ENCODE measurements at regions not wholly inside any gene's neighbourhood (a gene's known extent, or its start where the extent isn't known, plus 50 kb on each side); places are given as distances from the start of the nearest gene placed in this dataset.

- POLR2A ChIA-PET (ENCODE audit: partially characterized antibody) = no interaction called here
Observed at GRCh38 chr15:94057305-94057704, 174.1 kb upstream of the MCTP2 start.

More at GRCh38 chr15:94057305-94057704, 174.1 kb upstream of the MCTP2 start:
- H3K23ac ChIP-seq (ENCODE audit: insufficient read length) = no peak overlapping the region
- H3K79me1 ChIP-seq (ENCODE audit: low read depth, low read length) = no peaks in the 10 kb centered on the region
- no peak overlapping the region for H3K9ac ChIP-seq (replicated peaks in 1 of 4; ENCODE audit: extremely low read depth in 1 of 4, low read depth in 3 of 4, low read length in 3 of 4)
- 89% methylated on average over 1 of the region's 1 CpG; no CpG with 5 or more reads in 1 of the 2 experiments for WGBS, 2 experiments (ENCODE audit: extremely low coverage in 1 of 2, insufficient coverage in 1 of 2, insufficient read length in 1 of 2, insufficient replicate concordance in 2 of 2, low coverage in 1 of 2, low lambda C conversion rate in 2 of 2, missing lambda C conversion rate in 1 of 2)
- H4K20me1 ChIP-seq (replicated peaks in 1 of 2; ENCODE audit: control insufficient read depth in 1 of 2, insufficient read depth in 2 of 2, low read length in 2 of 2) = no peaks in the 10 kb centered on the region
- no peak overlapping the region for H2AFZ ChIP-seq (ENCODE audit: low read length)
- H3K27me3 ChIP-seq (replicated peaks in 1 of 4; ENCODE audit: control insufficient read depth in 3 of 4, extremely low read depth in 1 of 4, insufficient read depth in 3 of 4, low read length in 3 of 4) = no peaks in the 10 kb centered on the region
- H3K18ac ChIP-seq (ENCODE audit: extremely low read depth, low read length) = no peak overlapping the region
- CTCF ChIA-PET (ENCODE audit: partially characterized antibody) = no interaction called here
- H3K4me3 ChIP-seq (ENCODE audit: extremely low read depth in 1 of 4, insufficient read depth in 2 of 4, low read depth in 3 of 4, low read length in 4 of 4) = no peak overlapping the region
- H2BK20ac ChIP-seq (ENCODE audit: low read length) = no peak overlapping the region
- H4K91ac ChIP-seq (replicated peaks; ENCODE audit: insufficient read length, low read length) = no peak overlapping the region
- H3K4ac ChIP-seq (replicated peaks; ENCODE audit: insufficient read length, low read depth, low read length) = no peak overlapping the region
- no peaks in the 10 kb centered on the region for H3K36me3 ChIP-seq (ENCODE audit: control insufficient read depth in 2 of 4, insufficient read depth in 4 of 4, low read length in 3 of 4)
- H2BK5ac ChIP-seq (ENCODE audit: low read depth, low read length) = no peak overlapping the region
- H3K4me2 ChIP-seq (ENCODE audit: insufficient read depth in 1 of 2, low read depth in 2 of 2, low read length in 2 of 2) = no peak overlapping the region
- H4K5ac ChIP-seq (ENCODE audit: insufficient read length, low read depth, low read length) = no peak overlapping the region
- H2BK12ac ChIP-seq (ENCODE audit: low read depth, low read length) = no peak overlapping the region
- H2BK15ac ChIP-seq (ENCODE audit: low read length) = no peak overlapping the region
- H3K14ac ChIP-seq (ENCODE audit: insufficient read length) = no peak overlapping the region
- H3K9me3 ChIP-seq (ENCODE audit: insufficient read depth in 2 of 2, low read depth in 1 of 2, low read length in 1 of 2) = no peaks in the 10 kb centered on the region
- no peak overlapping the region for H2BK120ac ChIP-seq (replicated peaks; ENCODE audit: low read depth, low read length)
- H3K56ac ChIP-seq (replicated peaks; ENCODE audit: insufficient read length, low read depth, low read length) = no peak overlapping the region
- H4K8ac ChIP-seq (ENCODE audit: extremely low read depth, insufficient read depth, low read length) = no peak overlapping the region
- TF ChIP-seq RXRA (IDR thresholded peaks at IDR 0.05; ENCODE audit: insufficient read depth, low read depth, low read length) (no peak), HDAC6 (IDR thresholded peaks at IDR 0.05; ENCODE audit: low read depth, low read length) (no peak), RBBP5 (IDR thresholded peaks at IDR 0.05; ENCODE audit: borderline replicate concordance, low read depth, low read length) (no peak), SP4 (IDR thresholded peaks at IDR 0.05; ENCODE audit: low read length) (no peak), EP300 (IDR thresholded peaks at IDR 0.05; ENCODE audit: borderline replicate concordance in 1 of 2, low read depth in 2 of 2, low read length in 2 of 2) (no peak), SIX5 (IDR thresholded peaks at IDR 0.05; ENCODE audit: low read depth, low read length) (no peak), ASH2L (IDR thresholded peaks at IDR 0.05; ENCODE audit: low read length) (no peak), POLR2A (IDR thresholded peaks at IDR 0.05; ENCODE audit: control extremely low read depth in 1 of 2, low read depth in 2 of 2, low read length in 2 of 2) (no peak), YY1 (IDR thresholded peaks at IDR 0.05; ENCODE audit: low read depth, low read length) (no peak), JUN (IDR thresholded peaks at IDR 0.05; ENCODE audit: low read depth, low read length) (no peak), RNF2 (IDR thresholded peaks at IDR 0.05; ENCODE audit: borderline replicate concordance, low read depth, low read length, missing control alignments, poor library complexity, severe bottlenecking) (no peak), POLR2AphosphoS5 (IDR thresholded peaks at IDR 0.05; ENCODE audit: low read depth, low read length) (no peak), CHD1 (IDR thresholded peaks at IDR 0.05; ENCODE audit: low read depth, low read length) (no peak), ZNF274 (IDR thresholded peaks at IDR 0.05; ENCODE audit: borderline replicate concordance, extremely low read depth, low read length) (no peak)
- no peak overlapping the region for H3K27ac ChIP-seq (ENCODE audit: low read depth, low read length)
- FAIRE-seq (no peak), DNase-seq (ENCODE audit: low read depth in 1 of 2, low spot score in 2 of 2) (no peak)
- no peaks in the 10 kb centered on the region for H3K79me2 ChIP-seq (ENCODE audit: control insufficient read depth in 1 of 2, insufficient read depth in 2 of 2, low read length in 2 of 2)
- no peak overlapping the region for H2AK5ac ChIP-seq (ENCODE audit: low read depth, low read length)
- H3K23me2 ChIP-seq (ENCODE audit: low read depth, low read length) = no peaks in the 10 kb centered on the region
- H3K4me1 ChIP-seq (replicated peaks in 1 of 4; ENCODE audit: control insufficient read depth in 3 of 4, insufficient read depth in 4 of 4, low read length in 3 of 4) = no peaks in the 10 kb centered on the region

Data from H1 (cell line).